Endothelial cell of umbilical vein (primary cell): ENCODE measurements at regions not wholly inside any gene's neighbourhood (a gene's known extent, or its start where the extent isn't known, plus 50 kb on each side); places are given as distances from the start of the nearest gene placed in this dataset.

Experiments
- BruUV-seq: library from RNA; stranded (reverse); fragments of 400-500 nt; replicated peaks from 2 replicates; lab custom pipeline; 2021; lab: Mats Ljungman, UMichigan
- CTCF ChIA-PET: fragments of 300-600, 350-600 bp; sonication (Branson Sonifier 250); formaldehyde crosslinking; loops from one replicate; lab custom pipeline; 2021; ENCODE audit warnings: antibody characterized with exemption, inconsistent platforms; lab: Charles Lee
- POLR2A ChIA-PET: fragments of 300-600, 350-600 bp; sonication (Branson Sonifier 250); formaldehyde crosslinking; loops from one replicate; lab custom pipeline; 2021; ENCODE audit warnings: antibody characterized with exemption, inconsistent platforms; lab: Charles Lee
- DNase-seq: peaks from one replicate; pipeline ENCODE4 v3.0.0-alpha.2; 2011; ENCODE audit warnings: low read depth, low spot score
- FAIRE-seq: peaks from 2 replicates; lab custom pipeline; 2011; peaks lifted over from hg19 to GRCh38; lab: Jason Lieb, UNC
- H2AFZ ChIP-seq: 2 replicates; pipeline ENCODE4 v1.6.0; 2012; ENCODE audit warnings: low read depth, low read length, control low read depth, inconsistent platforms
- H3K27ac ChIP-seq: 2 replicates; pipeline ENCODE4 v1.5.1; 2011; ENCODE audit warnings: low read depth, mild to moderate bottlenecking, control low read depth, low read length, moderate library complexity; ENCODE audit not compliant: insufficient read depth
- H3K27me3 ChIP-seq, 2 experiments: 2 replicates each; pipeline versions ENCODE4 v1.6.0 to v1.6.1; 2011; ENCODE audit warnings: low read length in 2 of 2, mixed read lengths in 1 of 2; ENCODE audit not compliant: control insufficient read depth in 2 of 2, insufficient read depth in 2 of 2
- H3K36me3 ChIP-seq, 2 experiments: 2 replicates in 1 of 2; 3 replicates in 1 of 2; pipeline ENCODE4 v1.5.1; 2011; ENCODE audit warnings: low read length in 2 of 2, mild to moderate bottlenecking in 1 of 2, moderate library complexity in 1 of 2; ENCODE audit not compliant: control insufficient read depth in 2 of 2, insufficient read depth in 2 of 2; ENCODE audit errors: extremely low read depth in 1 of 2
- H3K4me1 ChIP-seq: 3 replicates; pipeline ENCODE4 v1.5.1; 2011; ENCODE audit warnings: mild to moderate bottlenecking, low read length; ENCODE audit not compliant: control insufficient read depth, insufficient read depth; ENCODE audit errors: extremely low read depth
- H3K4me2 ChIP-seq: 2 replicates; pipeline ENCODE4 v1.6.1; 2011; ENCODE audit warnings: low read length, control low read depth, mixed read lengths; ENCODE audit not compliant: insufficient read depth
- H3K4me3 ChIP-seq, 3 experiments: fragments of 200-600 bp in 1 of 3; sonication (generic), shearing (Covaris generic) in 1 of 3; replicated peaks in 1 of 3; 2 replicates each; pipeline ENCODE4 v1.5.1; 2011 to 2016; ENCODE audit warnings: control low read depth in 3 of 3, low read length in 3 of 3, mild to moderate bottlenecking in 2 of 3, inconsistent platforms in 1 of 3, low read depth in 1 of 3, moderate library complexity in 1 of 3; ENCODE audit not compliant: insufficient read depth in 1 of 3
- H3K79me2 ChIP-seq: 2 replicates; pipeline ENCODE4 v1.6.0; 2012; ENCODE audit warnings: low read length, inconsistent platforms; ENCODE audit not compliant: control insufficient read depth, insufficient read depth
- H3K9ac ChIP-seq: replicated peaks from 2 replicates; pipeline ENCODE3; 2011; ENCODE audit warnings: low read length, control low read depth; ENCODE audit not compliant: insufficient read depth; ENCODE audit errors: extremely low read depth
- H3K9me1 ChIP-seq: replicated peaks from 3 replicates; pipeline ENCODE4 v1.6.0; 2011; ENCODE audit warnings: mild to moderate bottlenecking, low read length; ENCODE audit not compliant: control insufficient read depth, insufficient read depth; ENCODE audit errors: extremely low read depth
- H3K9me3 ChIP-seq: replicated peaks from 2 replicates; pipeline ENCODE4 v1.5.1; 2012; ENCODE audit warnings: low read length, inconsistent platforms; ENCODE audit not compliant: control insufficient read depth, insufficient read depth
- H4K20me1 ChIP-seq: replicated peaks from 2 replicates; pipeline ENCODE3; 2011; ENCODE audit warnings: mild to moderate bottlenecking, low read length; ENCODE audit not compliant: control insufficient read depth, insufficient read depth; ENCODE audit errors: extremely low read depth
- CTCF ChIP-seq, 2 donors: IDR thresholded peaks; 1 replicate in 1 of 2; 2 replicates in 1 of 2; pipeline ENCODE4 v1.5.1; 2011; ENCODE audit warnings: low read length in 2 of 2, mild to moderate bottlenecking in 2 of 2, moderate library complexity in 2 of 2, control low read depth in 1 of 2, inconsistent platforms in 1 of 2, low read depth in 1 of 2; ENCODE audit not compliant: insufficient read depth in 1 of 2; ENCODE audit errors: extremely low read depth in 1 of 2
- EZH2 ChIP-seq: IDR thresholded peaks from 2 replicates; pipeline ENCODE4 v1.6.1; 2012; ENCODE audit warnings: borderline replicate concordance, low read depth, mild to moderate bottlenecking, moderate library complexity, low read length, inconsistent platforms; ENCODE audit not compliant: severe bottlenecking
- FOS ChIP-seq: IDR thresholded peaks from 2 replicates; pipeline ENCODE4 v1.6.1; 2011; ENCODE audit warnings: mild to moderate bottlenecking, low read length, moderate library complexity, borderline replicate concordance; ENCODE audit not compliant: insufficient read depth
- GATA2 ChIP-seq: IDR thresholded peaks from 2 replicates; pipeline ENCODE4 v1.7.0; 2011; ENCODE audit warnings: low read depth, mild to moderate bottlenecking, moderate library complexity, mixed read lengths, low read length; ENCODE audit not compliant: insufficient read length, insufficient read depth
- JUN ChIP-seq: IDR thresholded peaks from 2 replicates; pipeline ENCODE4 v1.6.1; 2011; ENCODE audit warnings: borderline replicate concordance, low read depth; ENCODE audit not compliant: insufficient read length, insufficient read depth
- MAX ChIP-seq: IDR thresholded peaks from 2 replicates; pipeline ENCODE4 v1.6.1; 2011; ENCODE audit not compliant: insufficient read depth, insufficient read length
- MYC ChIP-seq: IDR thresholded peaks from one replicate; pipeline ENCODE4 v1.6.1; 2011; ENCODE audit warnings: mild to moderate bottlenecking, low read depth, low read length
- POLR2A ChIP-seq: IDR thresholded peaks from 2 replicates; pipeline ENCODE4 v1.6.1; 2012; ENCODE audit warnings: low read depth, mild to moderate bottlenecking, control low read depth, low read length
- POLR2AphosphoS5 ChIP-seq: IDR thresholded peaks from 2 replicates; pipeline ENCODE4 v1.6.1; 2012; ENCODE audit warnings: low read depth, mild to moderate bottlenecking, control low read depth, low read length, moderate library complexity; ENCODE audit not compliant: insufficient read depth
- dilution Hi-C: fragments of 300-500 bp; cut with MboI; formaldehyde crosslinking; loops from one replicate; pipeline ENCODE4 v1.15.0; 2019; ENCODE audit warnings: low sequenced_read_pairs; ENCODE audit not compliant: extremely low pct_ligation_motif_present
- intact Hi-C: fragments of 100-400 bp; cut with micrococcal nuclease; formaldehyde crosslinking; loops from one replicate; pipeline ENCODE4 v1.10.0; 2022

GRCh38 chr1:69492286-69492685, 75.4 kb upstream of the LRRC7 start:
- BruUV-seq = no TSS peak
- DNase-seq (no peak), FAIRE-seq (no peak)
- TF ChIP-seq POLR2A (no peak), MAX (no peak), POLR2AphosphoS5 (no peak), GATA2 (no peak), MYC (no peak), JUN (no peak), FOS (no peak), EZH2 (no peak), CTCF (IDR thresholded peaks at IDR 0.05; ENCODE audit: extremely low read depth in 1 of 2, insufficient read depth in 1 of 2, low read depth in 1 of 2, low read length in 2 of 2) (no peak)
- Histone ChIP-seq H4K20me1 (no peaks in the 10 kb centered on the region), H3K9me3 (no peaks in the 10 kb centered on the region), H3K79me2 (no peaks in the 10 kb centered on the region), H3K36me3 (no peaks in the 10 kb centered on the region), H3K27ac (no peak overlapping the region), H3K27me3 (no peaks in the 10 kb centered on the region), H3K9ac (no peak overlapping the region), H3K9me1 (no peaks in the 10 kb centered on the region), H3K4me2 (no peak overlapping the region), H3K4me1 (no peaks in the 10 kb centered on the region), H2AFZ (no peak overlapping the region), H3K4me3 (no peak overlapping the region)
- intact Hi-C loops = no loop called here
- dilution Hi-C loops = no loop called here
- ChIA-PET POLR2A (no interaction called here), CTCF (no interaction called here)
